ENCODE measurements at regions not wholly inside any gene's neighbourhood (a gene's known extent, or its start where the extent isn't known, plus 50 kb on each side); places are given as distances from the start of the nearest gene placed in this dataset.

- TF ChIP-seq, protein P1, sequence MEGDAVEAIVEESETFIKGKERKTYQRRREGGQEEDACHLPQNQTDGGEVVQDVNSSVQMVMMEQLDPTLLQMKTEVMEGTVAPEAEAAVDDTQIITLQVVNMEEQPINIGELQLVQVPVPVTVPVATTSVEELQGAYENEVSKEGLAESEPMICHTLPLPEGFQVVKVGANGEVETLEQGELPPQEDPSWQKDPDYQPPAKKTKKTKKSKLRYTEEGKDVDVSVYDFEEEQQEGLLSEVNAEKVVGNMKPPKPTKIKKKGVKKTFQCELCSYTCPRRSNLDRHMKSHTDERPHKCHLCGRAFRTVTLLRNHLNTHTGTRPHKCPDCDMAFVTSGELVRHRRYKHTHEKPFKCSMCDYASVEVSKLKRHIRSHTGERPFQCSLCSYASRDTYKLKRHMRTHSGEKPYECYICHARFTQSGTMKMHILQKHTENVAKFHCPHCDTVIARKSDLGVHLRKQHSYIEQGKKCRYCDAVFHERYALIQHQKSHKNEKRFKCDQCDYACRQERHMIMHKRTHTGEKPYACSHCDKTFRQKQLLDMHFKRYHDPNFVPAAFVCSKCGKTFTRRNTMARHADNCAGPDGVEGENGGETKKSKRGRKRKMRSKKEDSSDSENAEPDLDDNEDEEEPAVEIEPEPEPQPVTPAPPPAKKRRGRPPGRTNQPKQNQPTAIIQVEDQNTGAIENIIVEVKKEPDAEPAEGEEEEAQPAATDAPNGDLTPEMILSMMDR (IDR thresholded peaks at IDR 0.05) = no peak
- TF ChIP-seq POLR2AphosphoS5 (IDR thresholded peaks at IDR 0.05) (no peak), POLR2A (IDR thresholded peaks at IDR 0.05) (no peak), EP300 (IDR thresholded peaks at IDR 0.05) (no peak)
Measured at GRCh38 chrX:139125916-139126315, 404.6 kb upstream of the F9 start.
